ENCODE measurements at regions not wholly inside any gene's neighbourhood (a gene's known extent, or its start where the extent isn't known, plus 50 kb on each side); places are given as distances from the start of the nearest gene placed in this dataset.

GRCh38 chr7:156504687-156505545 is 135.7 kb upstream of the RNF32 start:
- ATAC-seq (no peak), DNase-seq (ENCODE audit: low spot score) (no peak)
- no peak overlapping the region for H3K4me3 Mint-ChIP-seq
- H3K4me3 ChIP-seq: no peak overlapping the region
- TF ChIP-seq EZH2phosphoT487 (IDR thresholded peaks at IDR 0.05; ENCODE audit: unreplicated experiment) (no peak), CTCF (conservative IDR thresholded peaks at IDR 0.05; ENCODE audit: low read depth in 2 of 2) (no peak), ZNF462 (CRISPR knock-in tag; IDR thresholded peaks at IDR 0.05) (no peak), NANOG (IDR thresholded peaks at IDR 0.05; ENCODE audit: borderline replicate concordance) (no peak), ETS1 (IDR thresholded peaks at IDR 0.05) (no peak), CREB1 (CRISPR knock-in tag; IDR thresholded peaks at IDR 0.05; ENCODE audit: low read depth) (no peak), ZNF331 (CRISPR knock-in tag; IDR thresholded peaks at IDR 0.05; ENCODE audit: low read depth) (no peak), REST (IDR thresholded peaks at IDR 0.05; ENCODE audit: unreplicated experiment) (no peak)
- H3K9me3 Mint-ChIP-seq: peaks cover 10% of the 10 kb centered on the region; the same call in 2 of the 3 replicates
- H3K36me3 ChIP-seq (ENCODE audit: insufficient read depth): no peaks in the 10 kb centered on the region
- H3K4me1 ChIP-seq (ENCODE audit: insufficient read depth): no peaks in the 10 kb centered on the region
- H3K36me3 Mint-ChIP-seq (ENCODE audit: low read depth): no peaks in the 10 kb centered on the region
- no peaks in the 10 kb centered on the region for H3K27me3 ChIP-seq (ENCODE audit: insufficient read depth)
- H3K27ac Mint-ChIP-seq: no peak overlapping the region
- no peak overlapping the region for H3K4me2 ChIP-seq
- H4K20me1 ChIP-seq (replicated peaks; ENCODE audit: insufficient read depth): no peaks in the 10 kb centered on the region
- H2AFZ ChIP-seq: no peak overlapping the region
- no peaks in the 10 kb centered on the region for H3K9me2 ChIP-seq (ENCODE audit: insufficient read depth)
- H3K27me3 Mint-ChIP-seq (ENCODE audit: insufficient read depth, low read depth, poor library complexity): peaks cover 3% of the 10 kb centered on the region
- no peak overlapping the region for H3K27ac ChIP-seq (ENCODE audit: low read depth)
- H3K79me2 ChIP-seq (replicated peaks; ENCODE audit: insufficient read depth): no peaks in the 10 kb centered on the region
- H3K4me1 Mint-ChIP-seq: no peaks in the 10 kb centered on the region
- H3F3A ChIP-seq (replicated peaks; ENCODE audit: low read depth): no peaks in the 10 kb centered on the region

Data from GM23338 (cell line).